Parathyroid adenoma (tissue), 2 donors: ENCODE measurements at regions not wholly inside any gene's neighbourhood (a gene's known extent, or its start where the extent isn't known, plus 50 kb on each side); places are given as distances from the start of the nearest gene placed in this dataset.
A peak's percentile ranks its signal among the peaks of the same experiment; 100 is the strongest.
"Not testable (repeated sequence)": the region's sequence is repeated elsewhere in the genome, so short reads cannot be mapped to it uniquely, and the experiment has no call there.

Source experiments
- H2AFZ ChIP-seq: fragments of 300-600 bp; sonication (generic); one replicate; pipeline ENCODE4 v1.7.0; 2017; ENCODE audit warnings: antibody characterized with exemption, mild to moderate bottlenecking
- H3K27ac ChIP-seq: fragments of 300-600 bp; sonication (generic); one replicate; pipeline ENCODE4 v1.7.0; 2017
- H3K27me3 ChIP-seq: fragments of 300-600 bp; sonication (generic); one replicate; pipeline ENCODE4 v1.7.0; 2017; ENCODE audit warnings: low read length; ENCODE audit not compliant: control insufficient read depth, insufficient read depth
- H3K36me3 ChIP-seq: fragments of 300-600 bp; sonication (generic); one replicate; pipeline ENCODE4 v1.7.0; 2017; ENCODE audit warnings: low read length; ENCODE audit not compliant: control insufficient read depth, insufficient read depth
- H3K4me1 ChIP-seq: fragments of 300-600 bp; sonication (generic); one replicate; pipeline ENCODE4 v1.7.0; 2017; ENCODE audit warnings: control low read depth
- H3K4me2 ChIP-seq: fragments of 300-600 bp; sonication (generic); one replicate; pipeline ENCODE4 v1.7.0; 2017; ENCODE audit warnings: low read length
- H3K4me3 ChIP-seq: fragments of 300-600 bp; sonication (generic); one replicate; pipeline ENCODE4 v1.7.0; 2017; ENCODE audit warnings: low read depth, low read length
- H3K79me2 ChIP-seq: fragments of 300-600 bp; sonication (generic); one replicate; pipeline ENCODE4 v1.7.0; 2017; ENCODE audit warnings: control low read depth
- H3K9ac ChIP-seq: fragments of 300-600 bp; sonication (generic); one replicate; pipeline ENCODE4 v1.7.0; 2017; ENCODE audit warnings: mild to moderate bottlenecking
- H3K9me3 ChIP-seq: fragments of 300-600 bp; sonication (generic); one replicate; pipeline ENCODE4 v1.7.0; 2017; ENCODE audit warnings: low read length; ENCODE audit not compliant: control insufficient read depth
- TF ChIP-seq, protein P1 (sequence below): fragments of 300-600 bp; sonication (generic); IDR thresholded peaks from one replicate; pipeline ENCODE4 v1.7.0; 2017; ENCODE audit warnings: antibody characterized with exemption, mild to moderate bottlenecking
- donor health status: primary hyperparathyroidism.

GRCh38 chr5:104840284-104840683, 1277.7 kb upstream of the NUDT12 start:
- Histone ChIP-seq H3K9me3 (no peaks in the 10 kb centered on the region), H3K79me2 (no peaks in the 10 kb centered on the region)

GRCh38 chr5:104831515-104831914, 1268.9 kb upstream of the NUDT12 start:
- H3K27ac ChIP-seq, H3K4me1 ChIP-seq, H2AFZ ChIP-seq, H3K4me2 ChIP-seq, H3K9me3 ChIP-seq, H3K27me3 ChIP-seq, H3K79me2 ChIP-seq, H3K36me3 ChIP-seq, H3K4me3 ChIP-seq, H3K9ac ChIP-seq: not testable (repeated sequence)

More at GRCh38 chr5:104840284-104840683, 1277.7 kb upstream of the NUDT12 start:
- H3K4me3 ChIP-seq = no peak overlapping the region
- TF ChIP-seq, protein P1, sequence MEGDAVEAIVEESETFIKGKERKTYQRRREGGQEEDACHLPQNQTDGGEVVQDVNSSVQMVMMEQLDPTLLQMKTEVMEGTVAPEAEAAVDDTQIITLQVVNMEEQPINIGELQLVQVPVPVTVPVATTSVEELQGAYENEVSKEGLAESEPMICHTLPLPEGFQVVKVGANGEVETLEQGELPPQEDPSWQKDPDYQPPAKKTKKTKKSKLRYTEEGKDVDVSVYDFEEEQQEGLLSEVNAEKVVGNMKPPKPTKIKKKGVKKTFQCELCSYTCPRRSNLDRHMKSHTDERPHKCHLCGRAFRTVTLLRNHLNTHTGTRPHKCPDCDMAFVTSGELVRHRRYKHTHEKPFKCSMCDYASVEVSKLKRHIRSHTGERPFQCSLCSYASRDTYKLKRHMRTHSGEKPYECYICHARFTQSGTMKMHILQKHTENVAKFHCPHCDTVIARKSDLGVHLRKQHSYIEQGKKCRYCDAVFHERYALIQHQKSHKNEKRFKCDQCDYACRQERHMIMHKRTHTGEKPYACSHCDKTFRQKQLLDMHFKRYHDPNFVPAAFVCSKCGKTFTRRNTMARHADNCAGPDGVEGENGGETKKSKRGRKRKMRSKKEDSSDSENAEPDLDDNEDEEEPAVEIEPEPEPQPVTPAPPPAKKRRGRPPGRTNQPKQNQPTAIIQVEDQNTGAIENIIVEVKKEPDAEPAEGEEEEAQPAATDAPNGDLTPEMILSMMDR = no peak
- H2AFZ ChIP-seq = no peak overlapping the region
- H3K36me3 ChIP-seq = no peaks in the 10 kb centered on the region
- H3K9ac ChIP-seq = no peak overlapping the region
- no peak overlapping the region for H3K27ac ChIP-seq
- H3K4me2 ChIP-seq = no peak overlapping the region
- H3K27me3 ChIP-seq = no peaks in the 10 kb centered on the region
- H3K4me1 ChIP-seq = no peaks in the 10 kb centered on the region

- H3K4me2 ChIP-seq = no peak overlapping the region
- no peaks in the 10 kb centered on the region for H3K4me1 ChIP-seq
- H3K36me3 ChIP-seq = no peaks in the 10 kb centered on the region
- no peak overlapping the region for H3K27ac ChIP-seq
- no peaks in the 10 kb centered on the region for H3K9me3 ChIP-seq
- H3K4me3 ChIP-seq = no peak overlapping the region
- no peaks in the 10 kb centered on the region for H3K79me2 ChIP-seq
- no peaks in the 10 kb centered on the region for H3K27me3 ChIP-seq
- TF ChIP-seq, protein P1 = no peak
- no peak overlapping the region for H2AFZ ChIP-seq
- no peak overlapping the region for H3K9ac ChIP-seq
These were observed 1259.0 kb upstream of the NUDT12 start for GRCh38 chr5:104821606-104822005.

DNA sequence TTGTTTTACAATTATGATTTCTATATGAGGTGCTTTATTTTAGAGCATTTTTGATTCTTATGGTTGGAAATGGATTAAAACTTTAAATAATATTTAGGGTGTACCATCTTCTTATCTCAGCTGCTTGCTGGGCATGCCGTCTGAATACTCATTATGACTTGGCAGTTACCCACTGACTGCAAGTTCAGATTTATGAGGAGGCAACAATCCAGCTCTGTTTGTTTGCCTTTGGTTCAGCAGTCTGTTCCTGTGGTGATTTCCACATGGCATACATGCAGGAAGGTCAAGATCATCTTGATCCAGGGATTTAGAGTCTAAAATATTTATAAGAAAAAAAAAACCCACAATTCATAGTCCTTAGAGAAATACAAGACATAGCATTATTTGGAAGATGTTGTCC, 1254.5 kb upstream of the NUDT12 start:
- no peaks in the 10 kb centered on the region for H3K36me3 ChIP-seq
- no peak overlapping the region for H3K9ac ChIP-seq
- no peak overlapping the region for H3K4me2 ChIP-seq
- no peak overlapping the region for H2AFZ ChIP-seq
- H3K27me3 ChIP-seq = no peaks in the 10 kb centered on the region
- H3K27ac ChIP-seq = no peak overlapping the region
- no peaks in the 10 kb centered on the region for H3K4me1 ChIP-seq
- TF ChIP-seq, protein P1 = no peak
- no peaks in the 10 kb centered on the region for H3K79me2 ChIP-seq
- no peaks in the 10 kb centered on the region for H3K9me3 ChIP-seq
- H3K4me3 ChIP-seq = no peak overlapping the region

GRCh38 chr5:104815212-104815611, 1252.6 kb upstream of the NUDT12 start:
- no peaks in the 10 kb centered on the region for H3K4me1 ChIP-seq
- H3K9ac ChIP-seq = no peak overlapping the region
- H3K27me3 ChIP-seq = no peaks in the 10 kb centered on the region
- no peak overlapping the region for H3K27ac ChIP-seq
- no peak overlapping the region for H3K4me3 ChIP-seq
- no peaks in the 10 kb centered on the region for H3K79me2 ChIP-seq
- peak overlapping the region; percentile 16 for H2AFZ ChIP-seq
- H3K4me2 ChIP-seq = no peak overlapping the region
- no peaks in the 10 kb centered on the region for H3K36me3 ChIP-seq
- TF ChIP-seq, protein P1 = no peak
- H3K9me3 ChIP-seq = no peaks in the 10 kb centered on the region
